ENCODE measurements at regions not wholly inside any gene's neighbourhood (a gene's known extent, or its start where the extent isn't known, plus 50 kb on each side); places are given as distances from the start of the nearest gene placed in this dataset.

DNA sequence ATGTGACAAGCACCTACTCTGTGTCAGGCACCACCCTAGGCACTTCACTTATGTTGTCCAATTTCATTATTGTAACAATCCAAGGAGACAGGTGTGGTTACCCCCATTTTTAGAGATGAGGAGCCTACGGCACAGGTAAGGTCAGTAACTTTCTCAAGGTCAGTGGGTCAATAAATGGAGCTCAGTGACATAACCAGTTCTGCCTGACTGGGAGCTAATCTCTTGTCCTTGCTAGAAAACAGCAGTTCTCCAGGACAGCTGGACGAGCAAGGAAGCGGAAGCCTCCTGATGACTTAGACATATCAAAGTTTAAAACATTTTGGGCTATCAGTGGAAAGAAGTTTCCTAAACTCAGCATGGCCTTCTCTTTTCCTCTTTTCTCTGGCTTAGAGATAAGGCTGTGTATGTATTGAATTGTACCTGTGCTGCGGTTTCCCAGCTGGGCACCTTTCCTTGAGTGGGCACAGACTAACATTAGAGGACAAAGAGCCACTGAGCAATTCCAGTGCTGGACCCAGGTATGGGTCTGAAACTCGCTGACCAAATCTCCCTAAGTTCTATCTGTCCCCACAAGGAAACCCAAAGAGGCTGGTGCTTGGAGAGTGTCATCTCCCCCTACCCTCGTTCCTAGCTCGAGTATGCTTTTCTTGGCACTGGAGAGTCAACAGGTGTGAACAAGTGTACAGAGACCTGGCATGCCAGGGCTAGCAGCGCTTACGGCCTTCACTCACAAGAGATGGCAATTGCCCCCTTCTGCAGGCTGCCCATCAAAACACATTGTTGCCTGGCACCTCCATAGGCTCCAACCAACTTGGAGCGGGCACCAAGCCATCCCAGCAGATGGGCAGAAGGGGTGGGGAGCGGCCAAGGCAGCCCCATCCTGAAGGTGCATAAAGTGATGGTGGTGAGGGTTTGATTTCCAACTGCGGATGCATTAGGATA is 456.1 kb upstream of the PROX1 start:
- intact Hi-C loops (cut with DNase I, micrococcal nuclease) = no loop called here
- H3K9me3 Mint-ChIP-seq = no peaks in the 10 kb centered on the region
- H3K4me1 ChIP-seq (ENCODE audit: insufficient read depth, low read length) = no peaks in the 10 kb centered on the region
- H3K27ac Mint-ChIP-seq = no peak overlapping the region
- H3K4me1 Mint-ChIP-seq (ENCODE audit: low read depth) = no peaks in the 10 kb centered on the region
- H3K9me3 ChIP-seq (ENCODE audit: control insufficient read depth in 1 of 2, insufficient read depth in 1 of 2, low read length in 2 of 2) = peaks cover 0 to 8% of the 10 kb centered on the region in 2 experiments
- H3K27me3 Mint-ChIP-seq = no peaks in the 10 kb centered on the region
- TF ChIP-seq, protein P1, sequence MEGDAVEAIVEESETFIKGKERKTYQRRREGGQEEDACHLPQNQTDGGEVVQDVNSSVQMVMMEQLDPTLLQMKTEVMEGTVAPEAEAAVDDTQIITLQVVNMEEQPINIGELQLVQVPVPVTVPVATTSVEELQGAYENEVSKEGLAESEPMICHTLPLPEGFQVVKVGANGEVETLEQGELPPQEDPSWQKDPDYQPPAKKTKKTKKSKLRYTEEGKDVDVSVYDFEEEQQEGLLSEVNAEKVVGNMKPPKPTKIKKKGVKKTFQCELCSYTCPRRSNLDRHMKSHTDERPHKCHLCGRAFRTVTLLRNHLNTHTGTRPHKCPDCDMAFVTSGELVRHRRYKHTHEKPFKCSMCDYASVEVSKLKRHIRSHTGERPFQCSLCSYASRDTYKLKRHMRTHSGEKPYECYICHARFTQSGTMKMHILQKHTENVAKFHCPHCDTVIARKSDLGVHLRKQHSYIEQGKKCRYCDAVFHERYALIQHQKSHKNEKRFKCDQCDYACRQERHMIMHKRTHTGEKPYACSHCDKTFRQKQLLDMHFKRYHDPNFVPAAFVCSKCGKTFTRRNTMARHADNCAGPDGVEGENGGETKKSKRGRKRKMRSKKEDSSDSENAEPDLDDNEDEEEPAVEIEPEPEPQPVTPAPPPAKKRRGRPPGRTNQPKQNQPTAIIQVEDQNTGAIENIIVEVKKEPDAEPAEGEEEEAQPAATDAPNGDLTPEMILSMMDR (IDR thresholded peaks at IDR 0.05) = no peak
- no peaks in the 10 kb centered on the region for H3K36me3 ChIP-seq (ENCODE audit: insufficient read depth, low read length)
- H3K36me3 Mint-ChIP-seq (ENCODE audit: low read depth) = no peaks in the 10 kb centered on the region
- DNase-seq (no peak), ATAC-seq (ENCODE audit: poor library complexity) (no peak)
- H3K27ac ChIP-seq (ENCODE audit: low read depth in 1 of 2, low read length in 2 of 2) = no peak overlapping the region
- H3K4me3 ChIP-seq (ENCODE audit: low read length) = no peak overlapping the region
- no peak overlapping the region for H3K4me3 Mint-ChIP-seq
- POLR2A ChIA-PET = no interaction called here
- no peaks in the 10 kb centered on the region for H3K27me3 ChIP-seq (ENCODE audit: control insufficient read depth in 1 of 2, insufficient read depth in 2 of 2, low read length in 2 of 2)
- CTCF ChIA-PET = no interaction called here

DNA sequence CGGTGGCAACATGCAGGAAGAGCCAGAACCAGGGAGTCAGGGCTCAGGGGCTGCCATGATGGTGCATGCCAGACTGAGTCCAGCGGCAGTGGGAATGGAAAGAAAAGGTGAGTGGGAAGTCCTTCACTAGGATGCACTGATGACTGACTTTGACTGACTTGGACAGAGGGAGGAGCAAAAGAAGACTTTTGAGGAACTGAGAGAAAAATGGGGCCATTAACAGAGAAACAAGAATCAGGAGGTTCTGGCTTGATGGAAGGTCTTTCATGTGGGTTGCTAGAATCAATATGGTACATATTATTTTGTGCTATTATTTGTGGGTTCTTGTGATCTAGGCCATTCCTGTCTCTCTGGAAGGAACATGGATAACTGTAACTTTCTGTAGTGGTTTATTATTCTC is 454.6 kb upstream of the PROX1 start:
- ChIA-PET CTCF (no interaction called here), POLR2A (interaction anchor here (0.7 kb wide), 1 partner anchor 12 kb away, joined by 3 read pairs; no protein-coding TSS in a partner anchor)
- H3K27ac Mint-ChIP-seq = no peak overlapping the region
- H3K27ac ChIP-seq (ENCODE audit: low read depth in 1 of 2, low read length in 2 of 2) = no peak overlapping the region
- no peaks in the 10 kb centered on the region for H3K9me3 Mint-ChIP-seq
- H3K36me3 ChIP-seq (ENCODE audit: insufficient read depth, low read length) = no peaks in the 10 kb centered on the region
- no peak overlapping the region for H3K4me3 Mint-ChIP-seq
- intact Hi-C loops (cut with DNase I, micrococcal nuclease) = no loop called here
- no peaks in the 10 kb centered on the region for H3K4me1 ChIP-seq (ENCODE audit: insufficient read depth, low read length)
- peaks cover 0 to 8% of the 10 kb centered on the region in 2 experiments for H3K9me3 ChIP-seq (ENCODE audit: control insufficient read depth in 1 of 2, insufficient read depth in 1 of 2, low read length in 2 of 2)
- H3K36me3 Mint-ChIP-seq (ENCODE audit: low read depth) = no peaks in the 10 kb centered on the region
- no peak overlapping the region for H3K4me3 ChIP-seq (ENCODE audit: low read length)
- no peaks in the 10 kb centered on the region for H3K27me3 Mint-ChIP-seq
- H3K4me1 Mint-ChIP-seq (ENCODE audit: low read depth) = no peaks in the 10 kb centered on the region
- no peak for DNase-seq
- TF ChIP-seq, protein P1 (IDR thresholded peaks at IDR 0.05) = no peak
- no peaks in the 10 kb centered on the region for H3K27me3 ChIP-seq (ENCODE audit: control insufficient read depth in 1 of 2, insufficient read depth in 2 of 2, low read length in 2 of 2)
- no peak for ATAC-seq (ENCODE audit: poor library complexity)

GRCh38 chr1:213535679-213536078 is 452.1 kb upstream of the PROX1 start:
- TF ChIP-seq, protein P1 (IDR thresholded peaks at IDR 0.05) = no peak
- no peak overlapping the region for H3K4me3 ChIP-seq (ENCODE audit: low read length)
- Mint-ChIP-seq H3K27me3 (peaks cover 2% of the 10 kb centered on the region), H3K27ac (no peak overlapping the region), H3K4me1 (ENCODE audit: low read depth) (no peaks in the 10 kb centered on the region), H3K4me3 (no peak overlapping the region), H3K36me3 (ENCODE audit: low read depth) (no peaks in the 10 kb centered on the region), H3K9me3 (no peaks in the 10 kb centered on the region)
- no peaks in the 10 kb centered on the region for H3K27me3 ChIP-seq (ENCODE audit: control insufficient read depth in 1 of 2, insufficient read depth in 2 of 2, low read length in 2 of 2)
- peaks cover 0 to 8% of the 10 kb centered on the region in 2 experiments for H3K9me3 ChIP-seq (ENCODE audit: control insufficient read depth in 1 of 2, insufficient read depth in 1 of 2, low read length in 2 of 2)
- H3K4me1 ChIP-seq (ENCODE audit: insufficient read depth, low read length) = no peaks in the 10 kb centered on the region
- ChIA-PET POLR2A (no interaction called here), CTCF (no interaction called here)
- no peaks in the 10 kb centered on the region for H3K36me3 ChIP-seq (ENCODE audit: insufficient read depth, low read length)
- DNase-seq (no peak), ATAC-seq (ENCODE audit: poor library complexity) (no peak)
- intact Hi-C loops (cut with DNase I, micrococcal nuclease) = no loop called here
- no peak overlapping the region for H3K27ac ChIP-seq (ENCODE audit: low read depth in 1 of 2, low read length in 2 of 2)

Measured in CD4-positive, alpha-beta T cell (primary cell).